Neural cell (in vitro differentiated cells): ENCODE measurements at regions not wholly inside any gene's neighbourhood (a gene's known extent, or its start where the extent isn't known, plus 50 kb on each side); places are given as distances from the start of the nearest gene placed in this dataset.

Experiments used
- H2AFZ ChIP-seq: fragments of 200-600, 300-800 bp; sonication (generic), shearing (Covaris generic); 2 replicates; pipeline ENCODE4 v1.6.0; 2014; ENCODE audit warnings: low read depth, mild to moderate bottlenecking, antibody characterized with exemption, low read length, moderate library complexity
- H3F3A ChIP-seq: fragments of 200-600 bp; shearing (Covaris generic); 2 replicates; pipeline ENCODE4 v1.6.1; 2016; ENCODE audit warnings: mild to moderate bottlenecking, moderate library complexity, mixed read lengths, antibody characterized with exemption, low read length; ENCODE audit not compliant: insufficient read depth, poor library complexity, severe bottlenecking
- H3K27ac ChIP-seq: fragments of 200-600, 300-800 bp; sonication (generic), shearing (Covaris generic); 2 replicates; pipeline ENCODE4 v1.5.1; 2014; ENCODE audit warnings: mild to moderate bottlenecking, low read length, moderate library complexity
- H3K27me3 ChIP-seq: fragments of 300-800, 200-600 bp; sonication (generic), shearing (Covaris generic); 2 replicates; pipeline ENCODE4 v1.6.0; 2014; ENCODE audit warnings: mild to moderate bottlenecking, low read depth, low read length, moderate library complexity; ENCODE audit not compliant: insufficient read depth
- H3K36me3 ChIP-seq: fragments of 300-800, 200-600 bp; sonication (generic), shearing (Covaris generic); 2 replicates; pipeline ENCODE4 v1.5.1; 2014; ENCODE audit warnings: mild to moderate bottlenecking, antibody characterized with exemption, low read length, moderate library complexity; ENCODE audit not compliant: insufficient read depth
- H3K4me2 ChIP-seq: fragments of 300-800, 200-600 bp; sonication (generic), shearing (Covaris generic); 2 replicates; pipeline ENCODE4 v1.6.0; 2014; ENCODE audit warnings: mild to moderate bottlenecking, low read length
- H3K4me3 ChIP-seq: fragments of 300-800, 200-600 bp; sonication (generic), shearing (Covaris generic); 2 replicates; pipeline ENCODE4 v1.5.1; 2014; ENCODE audit warnings: mild to moderate bottlenecking, low read length, moderate library complexity
- H3K79me2 ChIP-seq: fragments of 200-600 bp; shearing (Covaris generic); replicated peaks from 2 replicates; pipeline ENCODE4 v1.6.0; 2014; ENCODE audit warnings: mild to moderate bottlenecking, low read length, moderate library complexity; ENCODE audit not compliant: insufficient read depth
- H3K9ac ChIP-seq: fragments of 300-800, 200-600 bp; sonication (generic), shearing (Covaris generic); 2 replicates; pipeline ENCODE4 v1.6.1; 2016; ENCODE audit warnings: mild to moderate bottlenecking, low read length, mixed read lengths
- H3K9me2 ChIP-seq: fragments of 200-600 bp; shearing (Covaris generic); 2 replicates; pipeline ENCODE4 v1.6.1; 2016; ENCODE audit warnings: mild to moderate bottlenecking, low read length, mixed read lengths; ENCODE audit not compliant: insufficient read depth
- H3K9me3 ChIP-seq: fragments of 200-600, 300-800 bp; sonication (generic), shearing (Covaris generic); 2 replicates; pipeline ENCODE4 v1.6.1; 2016; ENCODE audit warnings: mild to moderate bottlenecking, mixed run types, low read length, moderate library complexity, mixed read lengths
- H4K20me1 ChIP-seq: fragments of 200-600 bp; shearing (Covaris generic); 2 replicates; pipeline ENCODE4 v1.6.1; 2016; ENCODE audit warnings: mild to moderate bottlenecking, mixed run types; ENCODE audit not compliant: insufficient read depth
- EZH2 ChIP-seq: fragments of 200-600, 300-800 bp; shearing (Covaris generic), sonication (generic); IDR thresholded peaks from 2 replicates; pipeline ENCODE4 v1.6.1; 2014; ENCODE audit warnings: antibody characterized with exemption, low read length, borderline replicate concordance, mild to moderate bottlenecking; ENCODE audit not compliant: insufficient read depth, poor library complexity, severe bottlenecking
- MXI1 ChIP-seq: fragments of 450-650 bp; conservative IDR thresholded peaks from 2 replicates; pipeline ENCODE4 v1.6.1; 2014; ENCODE audit warnings: antibody characterized with exemption, mild to moderate bottlenecking; ENCODE audit not compliant: poor library complexity, severe bottlenecking
- POLR2AphosphoS5 ChIP-seq: IDR thresholded peaks from 2 replicates; pipeline ENCODE4 v1.6.1; 2012
- RAD21 ChIP-seq: fragments of 450-650 bp; conservative IDR thresholded peaks from 2 replicates; pipeline ENCODE4 v1.6.1; 2014; ENCODE audit warnings: antibody characterized with exemption, mild to moderate bottlenecking, moderate library complexity
- SMC3 ChIP-seq: fragments of 450-650 bp; conservative IDR thresholded peaks from 2 replicates; pipeline ENCODE4 v1.6.1; 2014; ENCODE audit warnings: antibody characterized with exemption, mild to moderate bottlenecking, moderate library complexity; ENCODE audit not compliant: poor library complexity
- TAF1 ChIP-seq: IDR thresholded peaks from 2 replicates; pipeline ENCODE4 v1.6.1; 2012; ENCODE audit warnings: low read depth
- TF ChIP-seq, protein P1 (sequence below): fragments of 450-650 bp; IDR thresholded peaks from 2 replicates; pipeline ENCODE4 v1.5.1; 2014; ENCODE audit warnings: antibody characterized with exemption, mild to moderate bottlenecking, moderate library complexity; ENCODE audit not compliant: poor library complexity, severe bottlenecking
- TF ChIP-seq, protein P2 (sequence below): IDR thresholded peaks from 2 replicates; pipeline ENCODE4 v1.6.1; 2012; ENCODE audit warnings: borderline replicate concordance

DNA sequence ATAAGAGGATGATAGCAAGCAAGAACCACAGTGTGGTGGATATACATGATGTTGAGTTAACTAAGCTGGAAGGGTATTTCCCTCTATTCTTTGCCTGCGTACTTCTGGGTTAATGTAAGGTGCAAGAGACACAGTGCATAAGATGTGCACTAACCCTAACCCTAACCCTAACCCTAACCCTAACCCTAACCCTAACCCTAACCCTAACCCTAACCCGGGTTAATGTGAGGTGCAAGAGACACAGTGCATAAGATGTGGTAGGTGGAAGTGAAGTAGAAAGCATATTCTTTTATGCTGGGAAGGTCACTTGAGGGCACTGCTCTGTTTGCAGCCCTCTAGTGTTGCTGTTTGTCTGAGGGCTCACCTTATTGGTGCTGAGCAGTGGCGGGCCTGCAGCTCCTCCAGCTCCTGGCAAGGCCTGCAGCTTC lies 181.5 kb upstream of the ITGA4 start:
- H3K9ac ChIP-seq = no peak overlapping the region
- H3K27ac ChIP-seq = no peak overlapping the region
- H3K27me3 ChIP-seq = no peaks in the 10 kb centered on the region
- H3K4me3 ChIP-seq = no peak overlapping the region
- H3K79me2 ChIP-seq = no peaks in the 10 kb centered on the region
- no peaks in the 10 kb centered on the region for H4K20me1 ChIP-seq
- no peak overlapping the region for H3K4me2 ChIP-seq
- H3K9me3 ChIP-seq = no peaks in the 10 kb centered on the region
- H2AFZ ChIP-seq = no peak overlapping the region
- H3K36me3 ChIP-seq = no peaks in the 10 kb centered on the region
- TF ChIP-seq, protein P1, sequence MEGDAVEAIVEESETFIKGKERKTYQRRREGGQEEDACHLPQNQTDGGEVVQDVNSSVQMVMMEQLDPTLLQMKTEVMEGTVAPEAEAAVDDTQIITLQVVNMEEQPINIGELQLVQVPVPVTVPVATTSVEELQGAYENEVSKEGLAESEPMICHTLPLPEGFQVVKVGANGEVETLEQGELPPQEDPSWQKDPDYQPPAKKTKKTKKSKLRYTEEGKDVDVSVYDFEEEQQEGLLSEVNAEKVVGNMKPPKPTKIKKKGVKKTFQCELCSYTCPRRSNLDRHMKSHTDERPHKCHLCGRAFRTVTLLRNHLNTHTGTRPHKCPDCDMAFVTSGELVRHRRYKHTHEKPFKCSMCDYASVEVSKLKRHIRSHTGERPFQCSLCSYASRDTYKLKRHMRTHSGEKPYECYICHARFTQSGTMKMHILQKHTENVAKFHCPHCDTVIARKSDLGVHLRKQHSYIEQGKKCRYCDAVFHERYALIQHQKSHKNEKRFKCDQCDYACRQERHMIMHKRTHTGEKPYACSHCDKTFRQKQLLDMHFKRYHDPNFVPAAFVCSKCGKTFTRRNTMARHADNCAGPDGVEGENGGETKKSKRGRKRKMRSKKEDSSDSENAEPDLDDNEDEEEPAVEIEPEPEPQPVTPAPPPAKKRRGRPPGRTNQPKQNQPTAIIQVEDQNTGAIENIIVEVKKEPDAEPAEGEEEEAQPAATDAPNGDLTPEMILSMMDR = no peak
- TF ChIP-seq POLR2AphosphoS5 (no peak), SMC3 (no peak)
- TF ChIP-seq, protein P2, sequence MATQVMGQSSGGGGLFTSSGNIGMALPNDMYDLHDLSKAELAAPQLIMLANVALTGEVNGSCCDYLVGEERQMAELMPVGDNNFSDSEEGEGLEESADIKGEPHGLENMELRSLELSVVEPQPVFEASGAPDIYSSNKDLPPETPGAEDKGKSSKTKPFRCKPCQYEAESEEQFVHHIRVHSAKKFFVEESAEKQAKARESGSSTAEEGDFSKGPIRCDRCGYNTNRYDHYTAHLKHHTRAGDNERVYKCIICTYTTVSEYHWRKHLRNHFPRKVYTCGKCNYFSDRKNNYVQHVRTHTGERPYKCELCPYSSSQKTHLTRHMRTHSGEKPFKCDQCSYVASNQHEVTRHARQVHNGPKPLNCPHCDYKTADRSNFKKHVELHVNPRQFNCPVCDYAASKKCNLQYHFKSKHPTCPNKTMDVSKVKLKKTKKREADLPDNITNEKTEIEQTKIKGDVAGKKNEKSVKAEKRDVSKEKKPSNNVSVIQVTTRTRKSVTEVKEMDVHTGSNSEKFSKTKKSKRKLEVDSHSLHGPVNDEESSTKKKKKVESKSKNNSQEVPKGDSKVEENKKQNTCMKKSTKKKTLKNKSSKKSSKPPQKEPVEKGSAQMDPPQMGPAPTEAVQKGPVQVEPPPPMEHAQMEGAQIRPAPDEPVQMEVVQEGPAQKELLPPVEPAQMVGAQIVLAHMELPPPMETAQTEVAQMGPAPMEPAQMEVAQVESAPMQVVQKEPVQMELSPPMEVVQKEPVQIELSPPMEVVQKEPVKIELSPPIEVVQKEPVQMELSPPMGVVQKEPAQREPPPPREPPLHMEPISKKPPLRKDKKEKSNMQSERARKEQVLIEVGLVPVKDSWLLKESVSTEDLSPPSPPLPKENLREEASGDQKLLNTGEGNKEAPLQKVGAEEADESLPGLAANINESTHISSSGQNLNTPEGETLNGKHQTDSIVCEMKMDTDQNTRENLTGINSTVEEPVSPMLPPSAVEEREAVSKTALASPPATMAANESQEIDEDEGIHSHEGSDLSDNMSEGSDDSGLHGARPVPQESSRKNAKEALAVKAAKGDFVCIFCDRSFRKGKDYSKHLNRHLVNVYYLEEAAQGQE = no peak
- peaks cover 3% of the 10 kb centered on the region for H3F3A ChIP-seq
- no peaks in the 10 kb centered on the region for H3K9me2 ChIP-seq

DNA sequence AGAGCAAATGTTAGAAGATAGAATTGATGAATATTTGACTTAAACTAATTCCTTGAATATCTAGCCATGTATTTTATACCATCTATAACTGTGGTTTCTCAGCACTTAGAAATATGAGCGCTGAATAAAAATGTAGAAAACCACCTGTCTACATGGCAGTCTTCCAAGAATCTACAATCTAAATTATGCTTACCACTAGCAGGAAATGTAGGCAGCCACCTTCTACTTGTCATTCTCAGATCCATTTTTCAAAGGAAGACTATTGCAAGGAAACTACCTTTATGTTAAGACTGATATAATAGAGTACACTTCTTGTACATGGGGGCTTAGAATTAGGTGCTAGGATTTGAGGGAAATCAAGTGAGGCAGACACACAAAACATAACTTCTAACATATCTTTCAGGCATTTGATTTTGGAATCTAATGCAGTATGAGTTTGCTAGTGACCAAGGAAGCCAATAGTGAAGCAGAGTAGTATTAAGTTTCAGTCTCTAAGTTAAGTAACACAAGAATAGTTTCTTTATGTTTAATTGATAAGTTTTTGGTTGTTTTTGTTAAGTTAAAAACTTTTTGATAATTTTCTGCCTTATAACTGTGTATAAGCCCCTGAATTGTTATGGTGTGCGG lies 175.9 kb upstream of the ITGA4 start:
- no peaks in the 10 kb centered on the region for H3K27me3 ChIP-seq
- H3K9me3 ChIP-seq = no peaks in the 10 kb centered on the region
- H4K20me1 ChIP-seq = no peaks in the 10 kb centered on the region
- H3K4me2 ChIP-seq = no peak overlapping the region
- TF ChIP-seq TAF1 (no peak), POLR2AphosphoS5 (no peak), RAD21 (no peak), EZH2 (no peak), MXI1 (no peak)
- TF ChIP-seq, protein P1 = no peak
- TF ChIP-seq, protein P2 = no peak
- no peaks in the 10 kb centered on the region for H3K36me3 ChIP-seq
- no peak overlapping the region for H3K9ac ChIP-seq
- H3K79me2 ChIP-seq = no peaks in the 10 kb centered on the region
- H3K4me3 ChIP-seq = no peak overlapping the region
- no peaks in the 10 kb centered on the region for H3K9me2 ChIP-seq
- no peak overlapping the region for H3K27ac ChIP-seq
- H3F3A ChIP-seq = no peaks in the 10 kb centered on the region
- no peak overlapping the region for H2AFZ ChIP-seq
